ENCODE measurements at regions not wholly inside any gene's neighbourhood (a gene's known extent, or its start where the extent isn't known, plus 50 kb on each side); places are given as distances from the start of the nearest gene placed in this dataset.
"Not testable (repeated sequence)": the region's sequence is repeated elsewhere in the genome, so short reads cannot be mapped to it uniquely, and the experiment has no call there.

DNA sequence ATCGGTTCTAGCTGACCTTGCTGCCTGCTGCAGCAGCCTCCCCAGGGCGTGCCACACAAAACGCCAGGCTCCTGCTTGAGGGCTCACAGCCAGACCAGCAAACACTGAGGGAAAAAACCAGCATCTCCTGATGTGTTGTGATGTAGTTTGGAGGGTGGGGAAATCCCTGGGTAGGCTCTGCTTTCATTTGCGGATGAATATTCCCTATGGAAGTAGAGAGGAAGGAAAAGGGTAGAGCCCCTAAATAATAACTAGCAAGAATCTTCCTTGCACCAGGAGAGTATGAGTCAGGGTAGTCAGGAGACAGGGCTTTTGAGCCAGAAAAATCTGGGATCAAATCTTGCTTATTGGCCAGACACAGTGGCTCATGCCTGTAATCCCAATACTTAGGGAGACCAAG, 545.3 kb downstream of the RFC3 start:
- DNase-seq (ENCODE audit: low spot score): no peak

- DNase-seq (ENCODE audit: low spot score): no peak
These were observed 546.7 kb downstream of the RFC3 start for GRCh38 chr13:34364633-34365032.

DNA sequence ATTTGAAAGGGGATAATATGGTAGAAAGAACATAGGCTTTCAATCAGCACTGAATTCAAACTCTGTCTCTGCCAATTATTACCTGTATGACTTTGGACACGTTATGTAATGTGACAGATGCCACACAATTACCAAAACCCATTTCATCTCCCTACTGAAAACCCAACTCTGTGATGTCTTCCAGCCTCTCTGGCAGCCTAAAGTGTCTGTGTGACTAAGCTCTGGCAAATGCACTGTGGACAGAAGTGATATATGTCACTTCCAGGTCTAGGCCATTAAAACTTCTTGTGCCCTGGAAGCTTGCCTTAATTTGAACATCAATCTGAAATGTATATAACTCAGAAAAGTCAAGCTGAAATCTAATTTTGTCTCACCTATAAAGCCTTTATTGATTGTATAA, 552.0 kb downstream of the RFC3 start:
- DNase-seq (ENCODE audit: low spot score): no peak

GRCh38 chr13:34371108-34371507, 553.2 kb downstream of the RFC3 start:
- no peak for DNase-seq (ENCODE audit: low spot score)

DNA sequence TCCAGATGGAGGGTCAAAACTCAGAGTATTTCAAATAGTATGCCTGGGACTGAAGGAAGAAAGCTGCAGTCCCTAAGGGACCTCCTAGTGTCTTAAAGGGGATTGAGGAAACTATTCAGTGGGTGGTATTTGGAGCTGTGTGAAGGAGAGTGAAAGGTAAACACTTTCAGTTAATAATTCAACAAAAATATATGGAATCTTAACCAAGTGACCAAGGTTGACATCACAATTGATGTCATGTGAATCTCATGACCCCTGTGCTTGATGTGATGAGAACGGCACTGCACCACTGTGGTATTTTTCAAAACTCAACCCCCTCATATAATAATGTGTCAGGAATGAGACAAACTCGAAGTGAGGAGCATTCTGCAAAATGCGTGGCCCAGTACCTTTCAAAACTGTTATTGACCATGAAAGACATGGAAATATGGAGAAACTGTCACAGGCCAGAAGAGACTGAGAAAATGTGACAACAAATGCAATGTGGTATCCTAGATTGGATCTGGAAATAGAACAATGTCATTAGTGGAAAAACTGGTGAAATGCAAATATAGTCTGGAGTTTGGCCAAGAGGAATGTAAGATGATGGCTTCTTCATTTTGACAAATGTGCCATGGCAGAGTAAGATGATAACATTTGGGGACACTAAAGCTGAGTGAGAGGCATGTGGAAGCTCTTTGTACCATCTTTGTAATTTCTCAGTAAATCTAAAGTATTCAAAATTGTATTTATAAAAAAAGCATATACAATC, 553.9 kb downstream of the RFC3 start:
- DNase-seq (ENCODE audit: low spot score): no peak

- DNase-seq (ENCODE audit: low spot score): no peak
These were observed 554.6 kb downstream of the RFC3 start for GRCh38 chr13:34372581-34372980.

- no peak for DNase-seq (ENCODE audit: low spot score)
These were observed 558.5 kb downstream of the RFC3 start for GRCh38 chr13:34376483-34376882.

- no peak for DNase-seq (ENCODE audit: low spot score)
These were observed 560.8 kb upstream of the NBEA start for GRCh38 chr13:34381228-34381627.

- DNase-seq (ENCODE audit: low spot score): no peak
These were observed 558.3 kb upstream of the NBEA start for GRCh38 chr13:34383728-34384127.

GRCh38 chr13:34386229-34386628, 555.8 kb upstream of the NBEA start:
- DNase-seq (ENCODE audit: low spot score): not testable (repeated sequence)

GRCh38 chr13:34391076-34391475, 551.0 kb upstream of the NBEA start:
- no peak for DNase-seq (ENCODE audit: low spot score)

DNA sequence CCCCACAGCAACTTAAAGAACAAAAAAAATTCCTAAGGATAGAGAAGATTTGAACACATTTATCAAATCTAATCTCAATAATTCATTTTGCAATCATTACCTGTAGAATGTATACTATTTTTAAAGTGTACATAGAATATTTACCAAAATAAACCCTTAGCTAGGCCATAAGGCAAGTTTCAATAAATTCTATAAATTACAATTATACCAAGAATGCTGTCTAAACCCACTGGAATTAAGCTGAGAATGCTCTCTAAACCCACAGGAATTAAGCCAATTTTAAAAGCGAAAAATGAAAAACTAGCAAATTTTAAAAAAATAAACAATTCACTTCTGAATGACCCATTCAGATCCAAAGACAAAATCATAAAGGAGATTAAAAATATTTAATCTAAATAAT, 540.4 kb upstream of the NBEA start:
- no peak for DNase-seq (ENCODE audit: low spot score)

DNA sequence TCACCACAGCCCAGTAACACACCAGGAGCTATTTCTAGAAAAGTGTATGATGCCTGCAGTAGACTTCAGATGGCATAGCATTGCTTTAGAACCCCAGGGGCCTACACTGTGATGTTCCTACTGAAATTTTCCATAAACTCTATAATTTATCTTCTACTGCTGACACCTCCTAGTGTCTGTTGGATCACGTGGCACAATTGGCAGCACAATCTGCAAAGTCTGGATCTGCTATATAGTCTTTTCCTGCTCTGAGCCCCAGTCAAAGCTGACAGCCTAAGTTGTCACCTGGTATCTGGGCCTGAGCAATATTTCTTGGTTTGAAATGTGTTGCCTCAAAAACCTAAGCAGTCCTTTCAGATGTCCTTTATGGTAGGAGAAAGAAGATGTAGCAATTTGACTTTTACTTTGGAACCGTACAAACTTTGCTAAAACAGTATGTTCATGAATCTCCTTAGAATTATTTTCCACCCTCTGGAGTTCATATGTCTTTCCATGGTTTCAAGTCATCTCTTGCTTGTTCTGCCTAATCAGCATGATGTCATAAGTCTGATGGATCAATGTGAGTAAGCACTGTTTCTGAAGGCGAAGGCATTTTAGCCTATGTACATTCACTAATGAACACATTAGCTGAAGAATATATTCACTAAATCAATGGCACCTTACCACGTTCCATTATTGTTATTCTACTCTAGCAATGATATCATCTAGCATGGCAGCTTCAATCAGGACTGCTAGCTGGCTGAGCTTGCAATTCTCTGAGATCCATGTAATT, 536.5 kb upstream of the NBEA start:
- DNase-seq (ENCODE audit: low spot score): no peak

- no peak for DNase-seq (ENCODE audit: low spot score)
These were observed 533.4 kb upstream of the NBEA start for GRCh38 chr13:34408640-34409039.

DNA sequence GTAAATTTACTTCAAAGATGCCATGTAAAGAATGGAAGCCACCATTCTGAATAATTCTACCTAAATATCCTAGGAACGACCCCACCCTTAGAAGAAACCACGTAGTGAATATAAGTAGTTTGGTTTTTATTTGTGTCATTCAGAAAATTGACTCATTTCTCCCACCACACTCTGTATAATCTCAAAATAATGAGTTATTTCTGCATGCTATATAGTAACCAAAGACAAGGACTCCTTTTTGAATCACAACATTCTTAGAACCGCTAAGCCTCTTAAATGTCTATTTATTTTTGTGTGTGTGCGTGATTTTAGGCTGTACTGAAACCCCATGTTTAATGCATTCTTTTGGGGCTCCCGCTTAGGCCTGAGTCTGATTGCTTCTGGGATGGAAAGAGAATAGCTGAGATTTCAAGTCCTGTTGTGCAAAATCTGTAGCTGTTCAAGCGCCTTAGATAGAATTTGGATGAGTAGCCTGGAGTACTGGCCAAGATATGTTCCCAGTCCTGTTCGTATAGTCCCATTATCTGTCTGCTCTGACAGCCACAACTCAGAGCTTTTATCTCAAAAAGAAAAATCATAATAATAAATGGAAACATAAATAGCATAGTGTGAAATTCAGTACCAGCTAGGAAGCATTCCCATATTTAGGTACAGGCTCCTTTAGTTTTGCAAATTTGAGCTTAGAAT, 532.4 kb upstream of the NBEA start:
- no peak for DNase-seq (ENCODE audit: low spot score)

DNA sequence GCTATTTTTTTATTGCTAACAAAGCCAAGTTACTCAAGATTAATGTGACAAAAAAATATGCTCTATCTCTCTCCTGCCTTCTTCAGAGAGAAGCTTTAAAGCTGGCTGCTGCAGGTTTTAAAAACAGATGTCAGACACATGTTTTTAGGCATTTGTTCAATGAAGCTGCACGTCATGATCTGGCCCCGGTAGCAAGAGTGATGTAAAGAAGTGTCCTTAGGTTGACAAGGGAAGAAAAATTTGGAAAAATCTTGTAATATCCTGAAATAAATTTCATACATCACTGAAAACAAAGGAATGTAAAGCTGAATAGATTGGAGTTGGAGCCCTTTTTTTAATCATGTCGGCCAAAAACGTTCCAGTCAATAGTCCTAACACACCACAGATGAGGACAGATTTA, 531.4 kb upstream of the NBEA start:
- DNase-seq (ENCODE audit: low spot score): no peak

GRCh38 chr13:34411177-34411576, 530.9 kb upstream of the NBEA start:
- no peak for DNase-seq (ENCODE audit: low spot score)

DNA sequence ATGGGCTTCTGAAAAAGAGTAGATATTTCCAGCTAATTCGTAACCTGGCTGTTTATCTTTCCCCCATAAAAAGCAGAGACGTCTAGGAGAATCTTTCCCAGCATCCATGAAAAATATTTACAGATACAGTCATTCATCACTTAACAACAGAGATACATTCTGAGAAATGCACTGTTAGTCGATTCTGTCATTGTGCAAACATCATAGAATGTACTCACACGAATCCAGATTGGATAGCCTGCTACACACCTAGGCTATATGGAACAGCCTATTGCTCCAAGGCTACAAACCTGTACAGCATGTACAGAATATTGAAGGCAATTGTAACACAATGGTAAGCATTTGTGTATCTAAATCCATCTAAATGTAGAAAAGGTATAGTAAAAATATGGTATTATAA, 530.2 kb upstream of the NBEA start:
- DNase-seq (ENCODE audit: low spot score): no peak

DNA sequence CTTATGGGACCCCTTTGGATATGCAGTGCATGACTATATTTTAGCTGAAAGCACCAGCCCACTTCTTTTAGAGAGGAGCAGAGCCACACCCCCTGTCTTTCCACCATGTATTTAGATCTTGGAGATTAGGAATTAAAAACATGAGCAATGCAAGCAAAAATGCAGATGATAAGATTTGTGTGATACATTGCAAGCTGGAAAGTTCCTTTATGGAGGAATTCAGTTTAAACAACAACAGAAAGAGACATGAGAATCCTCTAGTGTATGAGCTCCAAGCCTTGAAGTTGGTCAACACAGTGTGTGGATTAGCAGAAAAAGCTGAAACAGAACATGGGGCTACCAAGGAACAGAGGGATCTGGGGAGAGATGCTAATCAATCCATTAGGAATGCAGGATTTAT, 529.8 kb upstream of the NBEA start:
- DNase-seq (ENCODE audit: low spot score): no peak

GRCh38 chr13:34412817-34413375, 529.2 kb upstream of the NBEA start:
- DNase-seq (ENCODE audit: low spot score): no peak

GRCh38 chr13:34413538-34414210, 528.4 kb upstream of the NBEA start:
- DNase-seq (ENCODE audit: low spot score): no peak

- no peak for DNase-seq (ENCODE audit: low spot score)
These were observed 527.5 kb upstream of the NBEA start for GRCh38 chr13:34414616-34415015.

All from CD4-positive, alpha-beta T cell treated with Interleukin-15 for 4 hours (primary cell).